HEK293 (cell line): ENCODE measurements at regions not wholly inside any gene's neighbourhood (a gene's known extent, or its start where the extent isn't known, plus 50 kb on each side); places are given as distances from the start of the nearest gene placed in this dataset.
A peak's percentile ranks its signal among the peaks of the same experiment; 100 is the strongest.

Experiments used
- CTCF ChIP-seq: fragments of 450-650 bp; formaldehyde crosslinking; IDR thresholded peaks from 2 replicates; pipeline ENCODE4 v1.5.1; 2016; ENCODE audit warnings: missing biosample characterization, missing genetic modification characterization
- REST ChIP-seq: fragments of 450-650 bp; formaldehyde crosslinking; IDR thresholded peaks from 2 replicates; pipeline ENCODE4 v1.5.1; 2016; ENCODE audit warnings: missing biosample characterization, missing genetic modification characterization
- SP2 ChIP-seq: fragments of 450-650 bp; formaldehyde crosslinking; IDR thresholded peaks from 2 replicates; pipeline ENCODE4 v1.5.1; 2016; ENCODE audit warnings: missing biosample characterization, missing genetic modification characterization
- SP3 ChIP-seq: fragments of 450-650 bp; formaldehyde crosslinking; IDR thresholded peaks from 2 replicates; pipeline ENCODE4 v1.5.1; 2016; ENCODE audit warnings: missing biosample characterization, missing genetic modification characterization
- YY1 ChIP-seq: fragments of 450-650 bp; formaldehyde crosslinking; IDR thresholded peaks from 2 replicates; pipeline ENCODE4 v1.5.1; 2018; ENCODE audit warnings: missing biosample characterization, missing genetic modification characterization
- ZNF654 ChIP-seq: fragments of 450-650 bp; formaldehyde crosslinking; IDR thresholded peaks from 2 replicates; pipeline ENCODE4 v1.5.1; 2016; ENCODE audit warnings: low read depth, missing biosample characterization, missing genetic modification characterization
- ZNF792 ChIP-seq: fragments of 450-650 bp; formaldehyde crosslinking; IDR thresholded peaks from 2 replicates; pipeline ENCODE4 v1.5.1; 2016; ENCODE audit warnings: missing biosample characterization, missing genetic modification characterization
- TF ChIP-seq, protein P1 (sequence below): fragments of 450-650 bp; formaldehyde crosslinking; IDR thresholded peaks from 2 replicates; pipeline ENCODE4 v1.5.1; 2016; ENCODE audit warnings: missing biosample characterization, missing genetic modification characterization
- TF ChIP-seq, protein P2 (sequence below): fragments of 450-650 bp; IDR thresholded peaks from 2 replicates; pipeline ENCODE4 v1.5.1; 2018; ENCODE audit warnings: missing biosample characterization, mild to moderate bottlenecking, missing genetic modification characterization

DNA sequence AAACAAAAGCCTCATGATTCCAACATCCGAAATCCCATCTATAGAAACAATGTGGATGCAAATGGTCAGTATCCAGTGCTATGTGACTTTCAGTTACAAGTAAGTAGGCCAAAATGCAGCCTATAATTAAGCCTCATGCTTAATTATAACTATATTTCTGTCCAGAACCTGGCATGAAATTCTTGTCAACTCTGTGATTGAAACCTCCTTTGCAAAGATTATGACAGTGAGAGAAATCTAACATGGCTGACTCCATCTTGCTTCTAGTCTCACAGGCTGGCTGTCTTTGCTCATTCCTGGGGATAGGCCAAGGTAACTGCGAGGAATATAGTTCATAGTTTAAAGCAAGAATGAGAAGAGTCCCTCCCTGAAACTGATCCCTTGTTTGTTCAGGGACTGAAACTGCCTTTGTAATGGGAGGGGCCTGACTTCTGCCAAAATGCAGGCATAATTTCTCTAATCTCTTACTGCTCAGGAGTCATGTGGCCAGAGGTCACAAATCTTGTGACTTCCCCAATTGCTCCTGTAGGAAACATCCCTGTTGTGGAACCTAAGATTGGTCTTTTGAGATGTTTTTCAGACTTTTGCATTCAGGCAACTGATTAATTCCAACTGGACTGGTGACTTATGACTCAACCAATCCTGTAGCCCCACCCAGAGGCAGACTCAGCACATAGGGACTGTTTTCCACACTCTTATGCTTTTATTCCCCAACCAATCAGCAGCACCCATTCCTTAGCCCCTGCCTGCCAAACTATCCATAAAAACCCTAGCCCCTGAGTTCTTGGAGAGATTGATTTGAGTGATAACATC is 84.5 kb upstream of the TLK1 start:
- TF ChIP-seq YY1 = no peak
- TF ChIP-seq ZNF792 (tag by site-specific recombination) = no peak
- no peak for TF ChIP-seq CTCF (tag by site-specific recombination)
- no peak for TF ChIP-seq REST (tag by site-specific recombination)
- peak; percentile 22 for TF ChIP-seq ZNF654 (tag by site-specific recombination)
- no peak for TF ChIP-seq SP3 (tag by site-specific recombination)
- no peak for TF ChIP-seq SP2 (tag by site-specific recombination)
- TF ChIP-seq, protein P1, sequence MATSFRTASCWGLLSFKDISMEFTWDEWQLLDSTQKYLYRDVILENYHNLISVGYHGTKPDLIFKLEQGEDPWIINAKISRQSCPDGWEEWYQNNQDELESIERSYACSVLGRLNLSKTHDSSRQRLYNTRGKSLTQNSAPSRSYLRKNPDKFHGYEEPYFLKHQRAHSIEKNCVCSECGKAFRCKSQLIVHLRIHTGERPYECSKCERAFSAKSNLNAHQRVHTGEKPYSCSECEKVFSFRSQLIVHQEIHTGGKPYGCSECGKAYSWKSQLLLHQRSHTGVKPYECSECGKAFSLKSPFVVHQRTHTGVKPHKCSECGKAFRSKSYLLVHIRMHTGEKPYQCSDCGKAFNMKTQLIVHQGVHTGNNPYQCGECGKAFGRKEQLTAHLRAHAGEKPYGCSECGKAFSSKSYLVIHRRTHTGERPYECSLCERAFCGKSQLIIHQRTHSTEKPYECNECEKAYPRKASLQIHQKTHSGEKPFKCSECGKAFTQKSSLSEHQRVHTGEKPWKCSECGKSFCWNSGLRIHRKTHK (tag by site-specific recombination) = no peak
- TF ChIP-seq, protein P2, sequence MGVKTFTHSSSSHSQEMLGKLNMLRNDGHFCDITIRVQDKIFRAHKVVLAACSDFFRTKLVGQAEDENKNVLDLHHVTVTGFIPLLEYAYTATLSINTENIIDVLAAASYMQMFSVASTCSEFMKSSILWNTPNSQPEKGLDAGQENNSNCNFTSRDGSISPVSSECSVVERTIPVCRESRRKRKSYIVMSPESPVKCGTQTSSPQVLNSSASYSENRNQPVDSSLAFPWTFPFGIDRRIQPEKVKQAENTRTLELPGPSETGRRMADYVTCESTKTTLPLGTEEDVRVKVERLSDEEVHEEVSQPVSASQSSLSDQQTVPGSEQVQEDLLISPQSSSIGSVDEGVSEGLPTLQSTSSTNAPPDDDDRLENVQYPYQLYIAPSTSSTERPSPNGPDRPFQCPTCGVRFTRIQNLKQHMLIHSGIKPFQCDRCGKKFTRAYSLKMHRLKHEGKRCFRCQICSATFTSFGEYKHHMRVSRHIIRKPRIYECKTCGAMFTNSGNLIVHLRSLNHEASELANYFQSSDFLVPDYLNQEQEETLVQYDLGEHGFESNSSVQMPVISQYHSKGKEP (tag by site-specific recombination) = no peak
